SK-N-SH (cell line): ENCODE measurements at regions not wholly inside any gene's neighbourhood (a gene's known extent, or its start where the extent isn't known, plus 50 kb on each side); places are given as distances from the start of the nearest gene placed in this dataset.

Source experiments
- CTCF ChIA-PET: fragments of 300-600, 350-600 bp; formaldehyde crosslinking; extraction: SDS; loops from one replicate; lab custom pipeline; 2021; lab: Yijun Ruan, JAX
- POLR2A ChIA-PET: fragments of 350-600 bp; sonication (Branson Sonifier 250); formaldehyde crosslinking; extraction: SDS; loops from one replicate; lab custom pipeline; 2020; ENCODE audit warnings: antibody characterized with exemption, inconsistent platforms; lab: Yijun Ruan, JAX
- DNase-seq: peaks from one replicate; pipeline ENCODE4 v3.0.0; 2012
- H2AFZ ChIP-seq: fragments of 200-600 bp; sonication (generic); 2 replicates; pipeline ENCODE4 v1.8.1; 2016; ENCODE audit warnings: antibody characterized with exemption, mild to moderate bottlenecking, low read depth
- H3F3A ChIP-seq: fragments of 200-600 bp; sonication (generic); replicated peaks from 2 replicates; pipeline ENCODE3; 2016; ENCODE audit warnings: antibody characterized with exemption, mild to moderate bottlenecking; ENCODE audit not compliant: insufficient read depth
- H3K27ac ChIP-seq, 2 experiments: fragments of 200-500 bp in 1 of 2; fragments of 200-600 bp in 1 of 2; sonication (Bioruptor generic) in 1 of 2; sonication (generic), shearing (Covaris generic) in 1 of 2; 2 replicates each; pipeline versions ENCODE4 v1.5.1 to v1.6.1; 2014 to 2016; ENCODE audit warnings: low read depth in 2 of 2, inconsistent platforms in 1 of 2, low read length in 1 of 2, mild to moderate bottlenecking in 1 of 2, mixed read lengths in 1 of 2
- H3K27me3 ChIP-seq: fragments of 200-600 bp; sonication (generic), shearing (Covaris generic); 2 replicates; pipeline ENCODE4 v1.6.1; 2016; ENCODE audit warnings: mixed run types; ENCODE audit not compliant: insufficient read depth
- H3K36me3 ChIP-seq, 2 experiments: fragments of 200-500 bp in 1 of 2; fragments of 200-600 bp in 1 of 2; sonication (Bioruptor generic) in 1 of 2; sonication (generic) in 1 of 2; replicated peaks in 1 of 2; 2 replicates each; pipeline versions ENCODE3 to v1.5.1; 2014 to 2016; ENCODE audit warnings: low read length in 1 of 2, mild to moderate bottlenecking in 1 of 2; ENCODE audit not compliant: insufficient read depth in 2 of 2, control insufficient read depth in 1 of 2
- H3K4me1 ChIP-seq, 2 experiments: fragments of 200-500 bp in 1 of 2; fragments of 200-600 bp in 1 of 2; sonication (Bioruptor generic) in 1 of 2; sonication (generic), shearing (Covaris generic) in 1 of 2; 2 replicates each; pipeline versions ENCODE4 v1.5.1 to v1.6.1; 2014 to 2016; ENCODE audit warnings: low read depth in 1 of 2, low read length in 1 of 2, mixed run types in 1 of 2; ENCODE audit not compliant: insufficient read depth in 2 of 2, control insufficient read depth in 1 of 2
- H3K4me2 ChIP-seq: fragments of 200-600 bp; sonication (generic), shearing (Covaris generic); 2 replicates; pipeline ENCODE4 v1.6.1; 2017; ENCODE audit warnings: mixed run types
- H3K4me3 ChIP-seq, 2 experiments: fragments of 200-500 bp in 1 of 2; fragments of 200-600 bp in 1 of 2; sonication (Bioruptor generic) in 1 of 2; sonication (generic), shearing (Covaris generic) in 1 of 2; 2 replicates each; pipeline versions ENCODE4 v1.5.1 to v1.8.1; 2014 to 2016; ENCODE audit warnings: low read depth in 2 of 2, inconsistent platforms in 1 of 2, low read length in 1 of 2, mild to moderate bottlenecking in 1 of 2, mixed read lengths in 1 of 2, moderate library complexity in 1 of 2
- H3K79me2 ChIP-seq: fragments of 200-600 bp; sonication (generic); 2 replicates; pipeline ENCODE4 v1.8.1; 2017; ENCODE audit warnings: mild to moderate bottlenecking; ENCODE audit not compliant: insufficient read depth
- H3K9ac ChIP-seq: fragments of 200-600 bp; sonication (generic); 2 replicates; pipeline ENCODE4 v1.6.1; 2017; ENCODE audit warnings: mixed run types
- H3K9me2 ChIP-seq: fragments of 200-600 bp; sonication (generic); 2 replicates; pipeline ENCODE4 v1.6.1; 2017; ENCODE audit warnings: mixed run types
- H3K9me3 ChIP-seq: fragments of 200-600 bp; sonication (generic); 2 replicates; pipeline ENCODE4 v1.6.1; 2017; ENCODE audit warnings: mixed run types, mild to moderate bottlenecking, moderate library complexity
- H4K20me1 ChIP-seq: fragments of 200-600 bp; sonication (generic); 2 replicates; pipeline ENCODE4 v1.6.1; 2017; ENCODE audit warnings: mild to moderate bottlenecking, mixed run types; ENCODE audit not compliant: insufficient read depth
- ELF1 ChIP-seq: IDR thresholded peaks from 2 replicates; pipeline ENCODE4 v1.4.0; 2012
- EZH2phosphoT487 ChIP-seq: fragments of 200-600 bp; sonication (generic); IDR thresholded peaks from 2 replicates; pipeline ENCODE4 v1.6.1; 2017; ENCODE audit warnings: low read depth, mixed run types, mild to moderate bottlenecking, antibody characterized with exemption, moderate library complexity, borderline replicate concordance
- FOSL2 ChIP-seq: IDR thresholded peaks from 2 replicates; pipeline ENCODE4 v1.4.0; 2012; ENCODE audit warnings: low read depth, mild to moderate bottlenecking, moderate library complexity, borderline replicate concordance
- FOXM1 ChIP-seq: IDR thresholded peaks from 2 replicates; pipeline ENCODE4 v1.4.0; 2012; ENCODE audit warnings: low read depth, mild to moderate bottlenecking
- GATA2 ChIP-seq: sonication (generic); formaldehyde crosslinking; IDR thresholded peaks from 2 replicates; pipeline ENCODE4 v1.5.0; 2020; ENCODE audit warnings: mild to moderate bottlenecking, missing genetic modification reagents
- JUND ChIP-seq: IDR thresholded peaks from 2 replicates; pipeline ENCODE4 v1.4.0; 2012
- MEF2A ChIP-seq: IDR thresholded peaks from 2 replicates; pipeline ENCODE4 v1.4.0; 2012; ENCODE audit warnings: low read depth, borderline replicate concordance
- NFIC ChIP-seq: IDR thresholded peaks from 2 replicates; pipeline ENCODE4 v1.4.0; 2012; ENCODE audit warnings: borderline replicate concordance
- NRF1 ChIP-seq: IDR thresholded peaks from 2 replicates; pipeline ENCODE4 v1.6.1; 2012; ENCODE audit warnings: low read depth, mild to moderate bottlenecking, low read length
- PBX3 ChIP-seq: IDR thresholded peaks from 2 replicates; pipeline ENCODE4; 2012
- REST ChIP-seq: IDR thresholded peaks from 2 replicates; pipeline ENCODE4 v1.6.1; 2012; ENCODE audit warnings: mild to moderate bottlenecking, low read depth, low read length, moderate library complexity
- RFX5 ChIP-seq: IDR thresholded peaks from 2 replicates; pipeline ENCODE4 v1.6.1; 2012; ENCODE audit warnings: mild to moderate bottlenecking, improper control_type of control experiment, low read length
- SIN3A ChIP-seq: IDR thresholded peaks from 2 replicates; pipeline ENCODE4 v1.6.1; 2012; ENCODE audit warnings: low read depth, mild to moderate bottlenecking, low read length, moderate library complexity, borderline replicate concordance
- TAF1 ChIP-seq: IDR thresholded peaks from 2 replicates; pipeline ENCODE4 v1.6.1; 2012; ENCODE audit warnings: low read depth, mild to moderate bottlenecking, low read length, moderate library complexity, borderline replicate concordance
- TCF12 ChIP-seq: IDR thresholded peaks from 2 replicates; pipeline ENCODE4 v1.4.0; 2012
- TEAD4 ChIP-seq: IDR thresholded peaks from 2 replicates; pipeline ENCODE4 v1.4.0; 2012; ENCODE audit warnings: mild to moderate bottlenecking, borderline replicate concordance; ENCODE audit not compliant: insufficient read depth
- ZBTB33 ChIP-seq: IDR thresholded peaks from 2 replicates; pipeline ENCODE4 v1.4.0; 2012; ENCODE audit warnings: low read depth, borderline replicate concordance
- WGBS: methylation state at CpG from one replicate; pipeline ENCODE4 v1.1.6; 2017; ENCODE audit warnings: low lambda C conversion rate; 5-methylcytosine and 5-hydroxymethylcytosine counted together

- H4K20me1 ChIP-seq = no peaks in the 10 kb centered on the region
- peaks cover 6% of the 10 kb centered on the region for H3F3A ChIP-seq
- WGBS = 67% methylated on average over 1 of the region's 1 CpG
- no peak overlapping the region for H3K4me3 ChIP-seq
- H2AFZ ChIP-seq = no peak overlapping the region
- H3K9me2 ChIP-seq = no peaks in the 10 kb centered on the region
- TF ChIP-seq EZH2phosphoT487 (no peak), NFIC (no peak), REST (no peak), TAF1 (no peak), GATA2 (CRISPR knock-in tag) (no peak), NRF1 (no peak), FOXM1 (no peak), RFX5 (no peak)
- H3K27ac ChIP-seq = no peak overlapping the region
- no peak for DNase-seq
- no peaks in the 10 kb centered on the region for H3K36me3 ChIP-seq
- ChIA-PET POLR2A (no interaction called here), CTCF (no interaction called here)
- no peaks in the 10 kb centered on the region for H3K9me3 ChIP-seq
- H3K4me2 ChIP-seq = no peak overlapping the region
- no peaks in the 10 kb centered on the region for H3K79me2 ChIP-seq
- H3K9ac ChIP-seq = no peak overlapping the region
- H3K4me1 ChIP-seq = peaks cover 0 to 11% of the 10 kb centered on the region in 2 experiments; a peak in 2 of 4 replicates
- H3K27me3 ChIP-seq = no peaks in the 10 kb centered on the region; the same call in 1 of the 2 replicates
These were observed 62.8 kb upstream of the DYNLT3 start for GRCh38 chrX:37910186-37910585.

GRCh38 chrX:37912304-37912703 is 64.9 kb upstream of the DYNLT3 start:
- Histone ChIP-seq H3K9me3 (no peaks in the 10 kb centered on the region), H3K27ac (peak overlapping the region in 1 of 2 experiments; percentile 29; a peak in 1 of 4 replicates), H3K4me3 (no peak overlapping the region), H3K79me2 (no peaks in the 10 kb centered on the region), H3K9me2 (no peaks in the 10 kb centered on the region), H3F3A (peaks cover 6% of the 10 kb centered on the region), H4K20me1 (no peaks in the 10 kb centered on the region), H2AFZ (no peak overlapping the region), H3K27me3 (no peaks in the 10 kb centered on the region; the same call in 1 of the 2 replicates), H3K36me3 (no peaks in the 10 kb centered on the region), H3K9ac (no peak overlapping the region), H3K4me2 (no peak overlapping the region), H3K4me1 (peaks cover 0 to 11% of the 10 kb centered on the region in 2 experiments; a peak in 2 of 4 replicates)
- CTCF ChIA-PET = interaction anchor here (1.0 kb wide), 1 partner anchor 14 kb away, joined by 3 read pairs; no protein-coding TSS in a partner anchor
- TF ChIP-seq ELF1 (no peak), JUND (peak; percentile 76), SIN3A (no peak), TEAD4 (no peak), ZBTB33 (no peak), TCF12 (peak; percentile 67), MEF2A (no peak), PBX3 (peak; percentile 59), EZH2phosphoT487 (no peak), FOSL2 (peak; percentile 61)
- DNase-seq = no peak
- 3% methylated on average over 3 of the region's 3 CpGs for WGBS
- POLR2A ChIA-PET = no interaction called here
